ENCODE measurements at regions not wholly inside any gene's neighbourhood (a gene's known extent, or its start where the extent isn't known, plus 50 kb on each side); places are given as distances from the start of the nearest gene placed in this dataset.

- TF ChIP-seq CTCF (IDR thresholded peaks at IDR 0.05; ENCODE audit: low read depth, low read length, missing control alignments), result no peak
- no peak for DNase-seq (ENCODE audit: extremely low read depth, low read depth)
- H3K4me3 ChIP-seq (replicated peaks; ENCODE audit: low read depth, low read length), result no peak overlapping the region
Measured at GRCh38 chr3:68207327-68207726, 552.9 kb upstream of the SUCLG2 start.

- no peak for DNase-seq (ENCODE audit: extremely low read depth, low read depth)
- no peak for TF ChIP-seq CTCF (IDR thresholded peaks at IDR 0.05; ENCODE audit: low read depth, low read length, missing control alignments)
- H3K4me3 ChIP-seq (replicated peaks; ENCODE audit: low read depth, low read length), result no peak overlapping the region
Measured at GRCh38 chr3:68206524-68207117, 552.2 kb upstream of the SUCLG2 start.

GRCh38 chr3:68186733-68187132, 532.3 kb upstream of the SUCLG2 start:
- DNase-seq (ENCODE audit: extremely low read depth, low read depth), result no peak
- no peak overlapping the region for H3K4me3 ChIP-seq (replicated peaks; ENCODE audit: low read depth, low read length)
- no peak for TF ChIP-seq CTCF (IDR thresholded peaks at IDR 0.05; ENCODE audit: low read depth, low read length, missing control alignments)

- no peak for TF ChIP-seq CTCF (IDR thresholded peaks at IDR 0.05; ENCODE audit: low read depth, low read length, missing control alignments)
- DNase-seq (ENCODE audit: extremely low read depth, low read depth), result no peak
- no peak overlapping the region for H3K4me3 ChIP-seq (replicated peaks; ENCODE audit: low read depth, low read length)
Measured at GRCh38 chr3:68176600-68176999, 522.2 kb upstream of the SUCLG2 start.

- TF ChIP-seq CTCF (IDR thresholded peaks at IDR 0.05; ENCODE audit: low read depth, low read length, missing control alignments), result no peak
- DNase-seq (ENCODE audit: extremely low read depth, low read depth), result no peak
- no peak overlapping the region for H3K4me3 ChIP-seq (replicated peaks; ENCODE audit: low read depth, low read length)
Measured at GRCh38 chr3:68173012-68173634, 518.7 kb upstream of the SUCLG2 start.

- TF ChIP-seq CTCF (IDR thresholded peaks at IDR 0.05; ENCODE audit: low read depth, low read length, missing control alignments), result no peak
- H3K4me3 ChIP-seq (replicated peaks; ENCODE audit: low read depth, low read length), result no peak overlapping the region
- DNase-seq (ENCODE audit: extremely low read depth, low read depth), result no peak
Measured at GRCh38 chr3:68172039-68172438, 517.6 kb upstream of the SUCLG2 start.

- no peak for DNase-seq (ENCODE audit: extremely low read depth, low read depth)
- no peak overlapping the region for H3K4me3 ChIP-seq (replicated peaks; ENCODE audit: low read depth, low read length)
- TF ChIP-seq CTCF (IDR thresholded peaks at IDR 0.05; ENCODE audit: low read depth, low read length, missing control alignments), result no peak
Measured at GRCh38 chr3:68163968-68164367, 509.6 kb upstream of the SUCLG2 start.

Data from HFF-Myc (cell line).